NB4 (cell line): ENCODE measurements at regions not wholly inside any gene's neighbourhood (a gene's known extent, or its start where the extent isn't known, plus 50 kb on each side); places are given as distances from the start of the nearest gene placed in this dataset.

Experiments
- DNase-seq: peaks from one replicate; pipeline ENCODE4 v3.0.0; 2010; ENCODE audit warnings: low read depth
- H3K4me3 ChIP-seq: one replicate; pipeline ENCODE4 v1.5.1; 2011; ENCODE audit warnings: mild to moderate bottlenecking, low read depth, low read length, moderate library complexity
- MYC ChIP-seq: IDR thresholded peaks from 2 replicates; pipeline ENCODE4 v1.6.1; 2011; ENCODE audit warnings: low read depth, low read length
- POLR2A ChIP-seq: IDR thresholded peaks from 2 replicates; pipeline ENCODE4 v1.6.1; 2011; ENCODE audit warnings: mild to moderate bottlenecking; ENCODE audit not compliant: insufficient read length; ENCODE audit errors: extremely low read depth
- TF ChIP-seq, protein P1 (sequence below): IDR thresholded peaks from one replicate; pipeline ENCODE4 v1.5.1; 2012; ENCODE audit warnings: low read depth, low read length
- TF ChIP-seq, protein P2 (sequence below): IDR thresholded peaks from 2 replicates; pipeline ENCODE4 v1.6.1; 2011; ENCODE audit warnings: low read depth, low read length

DNA sequence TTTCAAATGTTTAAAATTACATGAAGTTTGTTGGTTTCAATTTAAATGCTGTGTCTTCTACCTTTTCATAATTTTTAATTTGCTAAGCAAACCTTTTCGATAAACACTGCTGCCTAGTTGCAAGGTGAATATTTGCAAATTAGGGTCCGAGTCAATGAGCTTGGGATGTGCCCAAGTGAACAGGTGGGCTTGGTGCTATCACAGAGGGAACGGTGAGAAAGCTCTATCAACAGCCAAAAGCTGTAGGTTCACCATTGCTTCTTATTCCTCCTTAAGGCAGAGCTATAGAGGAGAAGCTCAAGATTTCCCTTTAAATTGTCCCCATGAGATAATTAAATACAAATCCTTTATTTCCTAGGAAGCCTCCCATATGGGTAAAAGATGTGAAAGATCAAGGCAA is 245.3 kb upstream of the CELF2 start:
- no peak overlapping the region for H3K4me3 ChIP-seq
- TF ChIP-seq, protein P1, sequence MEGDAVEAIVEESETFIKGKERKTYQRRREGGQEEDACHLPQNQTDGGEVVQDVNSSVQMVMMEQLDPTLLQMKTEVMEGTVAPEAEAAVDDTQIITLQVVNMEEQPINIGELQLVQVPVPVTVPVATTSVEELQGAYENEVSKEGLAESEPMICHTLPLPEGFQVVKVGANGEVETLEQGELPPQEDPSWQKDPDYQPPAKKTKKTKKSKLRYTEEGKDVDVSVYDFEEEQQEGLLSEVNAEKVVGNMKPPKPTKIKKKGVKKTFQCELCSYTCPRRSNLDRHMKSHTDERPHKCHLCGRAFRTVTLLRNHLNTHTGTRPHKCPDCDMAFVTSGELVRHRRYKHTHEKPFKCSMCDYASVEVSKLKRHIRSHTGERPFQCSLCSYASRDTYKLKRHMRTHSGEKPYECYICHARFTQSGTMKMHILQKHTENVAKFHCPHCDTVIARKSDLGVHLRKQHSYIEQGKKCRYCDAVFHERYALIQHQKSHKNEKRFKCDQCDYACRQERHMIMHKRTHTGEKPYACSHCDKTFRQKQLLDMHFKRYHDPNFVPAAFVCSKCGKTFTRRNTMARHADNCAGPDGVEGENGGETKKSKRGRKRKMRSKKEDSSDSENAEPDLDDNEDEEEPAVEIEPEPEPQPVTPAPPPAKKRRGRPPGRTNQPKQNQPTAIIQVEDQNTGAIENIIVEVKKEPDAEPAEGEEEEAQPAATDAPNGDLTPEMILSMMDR = no peak
- TF ChIP-seq MYC = no peak
- TF ChIP-seq, protein P2, sequence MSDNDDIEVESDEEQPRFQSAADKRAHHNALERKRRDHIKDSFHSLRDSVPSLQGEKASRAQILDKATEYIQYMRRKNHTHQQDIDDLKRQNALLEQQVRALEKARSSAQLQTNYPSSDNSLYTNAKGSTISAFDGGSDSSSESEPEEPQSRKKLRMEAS = no peak
- no peak for TF ChIP-seq POLR2A
- DNase-seq = no peak

- TF ChIP-seq, protein P1 = no peak
- TF ChIP-seq, protein P2 = no peak
- TF ChIP-seq MYC = no peak
- TF ChIP-seq POLR2A = no peak
- no peak overlapping the region for H3K4me3 ChIP-seq
- DNase-seq = no peak
Observed at GRCh38 chr10:10772874-10773508, 244.7 kb upstream of the CELF2 start.

DNA sequence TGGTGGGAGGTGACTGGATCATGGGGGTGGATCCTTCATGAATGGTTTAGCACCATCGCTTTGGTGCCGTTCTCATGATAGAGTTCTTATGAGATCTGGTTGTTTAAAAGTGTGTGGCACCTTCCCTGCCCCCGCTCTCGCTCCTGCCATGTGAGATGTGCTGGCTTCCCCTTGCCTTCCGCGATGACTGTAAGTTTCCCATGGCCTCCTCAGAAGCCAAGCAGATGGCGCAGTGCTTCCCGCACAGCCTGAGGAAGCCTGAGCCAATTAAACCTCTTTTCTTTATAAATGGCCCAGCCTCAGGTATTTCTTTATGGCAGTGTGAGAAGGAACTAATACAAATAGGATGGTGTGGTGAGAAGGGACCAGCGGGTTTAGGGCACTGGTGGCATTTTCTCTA is 243.3 kb upstream of the CELF2 start:
- TF ChIP-seq, protein P2 = no peak
- TF ChIP-seq POLR2A (no peak), MYC (no peak)
- TF ChIP-seq, protein P1 = no peak
- H3K4me3 ChIP-seq = no peak overlapping the region
- no peak for DNase-seq

DNA sequence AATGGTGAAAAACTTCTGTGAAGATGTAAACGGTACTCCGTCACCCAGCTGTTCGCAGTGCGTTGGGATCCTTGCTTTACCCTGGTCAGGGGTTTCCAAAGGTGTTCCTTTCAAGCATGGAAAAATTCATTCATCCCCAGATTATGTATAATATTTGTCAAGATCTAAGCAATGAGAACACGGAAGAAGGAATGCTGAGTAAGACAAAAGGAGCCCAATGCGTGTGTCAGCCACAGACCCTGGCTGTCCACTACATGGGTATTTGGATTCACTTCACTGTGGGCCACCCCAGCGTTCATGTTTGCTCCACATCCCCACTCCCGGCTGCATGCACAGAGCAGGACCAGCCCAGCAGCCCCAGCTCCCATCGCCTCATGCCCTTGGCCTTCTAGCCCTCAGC is 241.3 kb upstream of the CELF2 start:
- TF ChIP-seq, protein P1 = no peak
- TF ChIP-seq MYC (no peak), POLR2A (no peak)
- TF ChIP-seq, protein P2 = no peak
- no peak overlapping the region for H3K4me3 ChIP-seq
- DNase-seq = no peak

GRCh38 chr10:10777279-10777678 is 240.4 kb upstream of the CELF2 start:
- TF ChIP-seq, protein P2 = no peak
- TF ChIP-seq POLR2A (no peak), MYC (no peak)
- TF ChIP-seq, protein P1 = no peak
- DNase-seq = no peak

More at GRCh38 chr10:10777279-10777678, 240.4 kb upstream of the CELF2 start:
- no peak overlapping the region for H3K4me3 ChIP-seq
